CD4-positive, alpha-beta T cell treated with Interleukin-6 at 100 ng/mL for 8 hours (primary cell): ENCODE measurements at regions not wholly inside any gene's neighbourhood (a gene's known extent, or its start where the extent isn't known, plus 50 kb on each side); places are given as distances from the start of the nearest gene placed in this dataset.

Experiments used
- DNase-seq: peaks from one replicate; pipeline ENCODE4 v3.0.0-alpha.2; 2020; ENCODE audit warnings: mixed read lengths, low spot score

- DNase-seq = no peak
Measured at GRCh38 chr7:155216475-155217272, 81.0 kb upstream of the INSIG1 start.

DNA sequence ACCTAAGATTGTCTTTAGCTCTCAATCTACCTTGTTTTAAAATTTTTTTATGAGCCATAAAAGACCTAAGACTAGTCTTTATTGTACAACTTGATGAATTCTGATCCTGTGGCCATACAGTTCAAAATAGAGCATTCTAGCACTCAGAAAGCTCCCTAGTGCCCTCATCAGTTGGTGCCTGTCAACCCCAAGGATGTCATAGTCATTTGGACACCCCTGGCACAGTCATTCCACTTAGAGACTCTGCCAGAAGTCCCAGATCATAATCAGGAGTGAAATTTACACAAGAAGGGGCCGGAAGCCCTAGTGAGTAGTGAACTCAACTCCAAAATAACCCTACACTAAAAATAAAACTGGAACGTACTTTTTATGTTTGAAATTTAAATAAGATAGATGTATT, 80.0 kb upstream of the INSIG1 start:
- DNase-seq = no peak

- DNase-seq = no peak
Measured at GRCh38 chr7:155218276-155219153, 79.2 kb upstream of the INSIG1 start.

DNA sequence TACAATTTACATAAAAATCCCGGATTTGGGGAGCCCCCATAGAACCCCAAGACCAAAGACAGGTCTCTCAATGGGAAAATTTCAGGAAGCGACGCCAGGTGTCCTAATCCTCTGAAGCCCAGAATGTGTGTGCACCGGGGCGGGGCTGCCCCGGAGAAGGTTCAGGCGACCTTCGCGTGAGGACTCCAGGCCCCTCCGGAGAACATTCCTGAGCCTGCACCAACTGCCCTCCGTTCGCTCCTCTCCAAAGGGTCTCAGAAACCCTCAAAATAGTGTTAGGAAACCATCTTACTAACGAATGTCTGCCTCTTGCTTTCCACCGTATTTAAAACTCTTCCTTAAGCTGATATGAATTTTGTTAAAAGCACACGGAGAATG, 78.5 kb upstream of the INSIG1 start:
- DNase-seq = no peak

DNA sequence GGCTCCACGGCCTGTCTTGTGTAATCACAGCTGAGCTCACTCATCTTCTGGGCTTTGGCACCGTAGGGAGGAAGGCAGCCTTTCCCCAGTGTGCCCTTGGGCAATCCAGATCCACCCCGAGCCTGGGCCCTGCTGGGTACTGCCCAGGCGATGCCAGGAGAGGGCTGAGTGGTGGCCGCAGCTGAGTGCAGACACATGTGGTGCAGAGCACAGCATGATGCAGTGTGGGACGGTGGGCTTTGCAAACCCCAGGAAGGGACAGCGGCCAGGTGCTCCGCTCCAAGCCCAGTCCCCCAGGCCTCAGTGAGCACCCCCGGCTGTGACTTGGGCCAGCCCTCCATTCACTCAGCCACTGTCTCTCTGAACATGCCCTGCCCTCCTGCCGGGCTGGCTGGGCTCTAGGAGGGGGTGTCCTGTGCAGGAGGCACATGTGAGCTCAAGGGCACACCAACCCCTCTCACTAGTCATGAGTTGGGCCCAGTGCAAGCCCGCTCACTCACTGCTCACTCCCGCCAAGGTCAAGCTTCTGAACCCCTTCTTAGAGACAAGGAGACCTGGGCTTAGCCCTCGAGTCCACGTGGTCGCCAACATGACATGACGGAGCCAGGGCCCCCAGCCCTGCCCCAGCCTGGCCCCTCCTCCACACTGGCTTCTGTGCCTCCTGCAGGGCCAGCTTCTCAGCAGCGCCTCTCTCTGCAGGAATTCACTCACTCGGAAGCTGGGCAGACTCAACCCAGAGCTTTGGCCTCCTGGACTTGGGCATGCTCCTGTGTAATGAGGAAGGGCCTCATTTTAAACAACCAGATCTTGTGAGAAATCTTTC, 77.5 kb upstream of the INSIG1 start:
- no peak for DNase-seq

- DNase-seq = no peak
Measured at GRCh38 chr7:155220903-155221302, 76.8 kb upstream of the INSIG1 start.

DNA sequence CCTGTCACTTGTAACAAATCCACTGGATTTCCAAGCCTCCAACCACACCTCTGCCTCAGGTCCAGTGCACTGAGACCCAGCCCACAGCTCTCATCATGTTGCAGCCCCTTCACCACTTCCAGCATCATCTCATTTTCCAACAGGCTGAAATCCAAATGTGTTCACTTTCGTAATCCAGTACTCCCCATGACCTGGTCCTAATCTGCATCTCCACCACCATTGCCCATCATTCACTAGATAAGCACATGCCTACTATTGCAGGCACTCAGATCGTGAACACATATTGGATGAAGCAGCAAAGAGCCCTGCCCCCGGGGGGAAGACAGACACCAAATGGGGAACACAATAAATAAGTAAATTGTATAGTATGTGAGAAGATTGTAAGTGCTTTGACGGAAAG, 76.1 kb upstream of the INSIG1 start:
- DNase-seq = no peak

- no peak for DNase-seq
Measured at GRCh38 chr7:155222061-155222460, 75.6 kb upstream of the INSIG1 start.

DNA sequence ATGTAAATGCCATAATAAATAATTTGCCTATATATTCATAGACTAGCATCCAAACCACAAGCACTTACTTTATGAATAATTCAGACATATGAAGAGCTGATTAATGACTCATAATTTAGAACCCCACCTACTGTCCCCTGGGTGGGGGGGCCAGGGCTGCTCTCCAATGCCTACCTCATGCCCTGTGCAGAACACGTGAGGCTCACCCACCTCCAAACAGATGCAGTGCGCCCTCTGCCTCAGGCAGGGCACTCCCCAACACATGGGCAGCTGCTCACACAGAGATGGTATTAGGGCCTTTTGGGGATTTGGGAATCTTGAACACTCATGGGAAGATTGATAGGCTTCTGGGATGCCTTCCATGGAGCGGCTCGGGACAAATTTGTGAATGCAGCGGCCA, 75.1 kb upstream of the INSIG1 start:
- DNase-seq = no peak

DNA sequence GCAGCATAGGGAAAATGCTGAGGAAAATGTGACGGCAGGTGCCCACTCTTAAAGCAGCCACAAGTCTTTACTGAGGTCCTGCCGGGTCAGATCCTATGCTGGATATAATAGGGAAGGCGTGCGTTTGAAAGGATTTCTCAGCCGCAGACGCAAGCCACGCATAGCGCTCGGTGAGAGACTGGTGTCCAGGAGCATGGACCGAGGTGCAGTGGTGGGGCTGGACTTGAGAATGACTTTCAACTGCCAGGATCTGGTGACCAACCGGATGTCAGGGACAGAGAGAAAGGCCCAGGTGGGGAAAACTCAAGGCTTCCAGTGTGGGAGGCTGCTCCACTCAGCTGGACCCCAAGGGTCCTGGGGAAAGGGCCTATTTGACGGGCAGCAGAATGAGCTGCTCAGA, 74.7 kb upstream of the INSIG1 start:
- DNase-seq = no peak

DNA sequence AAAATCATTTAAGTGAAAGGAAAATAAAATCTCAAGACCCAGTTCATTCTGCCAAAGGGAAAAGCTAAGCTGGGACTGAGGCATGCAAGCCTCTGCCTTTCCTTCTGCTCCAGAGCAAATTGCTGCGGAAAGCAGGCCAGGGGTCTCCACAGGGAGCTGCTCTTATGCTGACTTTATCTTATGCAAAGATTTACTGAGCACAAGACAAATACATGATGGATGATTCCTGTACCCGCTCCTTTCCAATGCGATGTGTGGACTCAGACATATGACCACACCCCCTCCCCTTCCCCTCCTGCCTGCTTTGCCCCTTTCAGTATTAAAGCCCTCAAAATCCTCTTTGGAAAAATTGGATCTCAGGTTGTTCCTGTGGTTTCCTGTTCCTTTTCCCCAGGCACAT, 74.2 kb upstream of the INSIG1 start:
- no peak for DNase-seq

DNA sequence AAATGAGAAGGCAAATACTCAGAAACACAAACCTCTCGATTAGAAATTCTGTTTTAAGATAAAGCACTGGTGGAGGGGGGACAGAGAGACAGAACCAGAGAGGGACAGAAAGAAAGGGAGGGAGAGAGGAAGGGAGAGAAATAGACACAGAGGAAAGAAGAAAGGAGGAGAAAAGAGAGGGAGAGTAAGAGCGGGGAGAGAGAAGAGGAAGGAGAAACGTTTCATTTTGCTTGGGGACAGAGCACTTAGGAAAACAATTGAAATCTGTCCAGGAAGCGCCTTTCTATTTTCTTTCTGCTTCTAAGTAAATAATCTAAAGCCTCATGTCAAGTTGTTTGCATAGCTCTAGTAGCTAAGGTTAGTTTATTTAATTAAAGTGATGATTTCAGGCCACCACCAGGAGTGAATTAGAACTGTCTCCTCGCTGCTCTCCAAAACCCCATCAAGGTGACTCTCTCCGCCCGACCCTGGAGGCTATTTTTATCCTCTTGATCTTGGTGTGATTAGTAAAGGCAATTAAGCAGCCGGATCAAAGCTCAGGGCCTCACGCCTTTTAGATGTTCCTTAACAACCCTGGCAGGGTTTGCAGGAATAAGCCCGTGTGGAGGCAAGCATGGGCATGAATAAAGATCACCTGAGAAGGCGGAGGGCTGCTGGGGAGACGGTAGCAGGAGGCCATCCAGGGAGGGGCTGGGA, 73.4 kb upstream of the INSIG1 start:
- DNase-seq = no peak

DNA sequence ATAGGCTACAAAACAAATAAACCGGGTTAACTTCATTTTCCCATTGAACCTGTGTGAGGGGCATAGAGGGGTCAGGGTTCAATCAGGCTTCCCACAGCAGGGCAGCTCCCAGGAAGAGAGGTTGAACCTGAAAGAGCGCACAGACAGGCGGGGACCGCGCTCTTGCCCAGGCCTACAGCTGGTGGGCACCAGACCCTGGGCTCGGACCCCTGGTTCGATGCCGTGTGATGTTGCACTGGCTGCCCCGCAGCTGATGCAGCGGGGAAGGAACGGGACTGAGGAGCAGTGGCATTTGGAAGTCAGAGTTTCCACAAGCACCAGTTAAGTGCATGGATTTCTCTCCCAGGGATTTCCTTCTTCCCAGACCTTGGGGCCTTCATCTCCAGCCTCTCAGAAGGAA, 72.6 kb upstream of the INSIG1 start:
- DNase-seq = no peak

DNA sequence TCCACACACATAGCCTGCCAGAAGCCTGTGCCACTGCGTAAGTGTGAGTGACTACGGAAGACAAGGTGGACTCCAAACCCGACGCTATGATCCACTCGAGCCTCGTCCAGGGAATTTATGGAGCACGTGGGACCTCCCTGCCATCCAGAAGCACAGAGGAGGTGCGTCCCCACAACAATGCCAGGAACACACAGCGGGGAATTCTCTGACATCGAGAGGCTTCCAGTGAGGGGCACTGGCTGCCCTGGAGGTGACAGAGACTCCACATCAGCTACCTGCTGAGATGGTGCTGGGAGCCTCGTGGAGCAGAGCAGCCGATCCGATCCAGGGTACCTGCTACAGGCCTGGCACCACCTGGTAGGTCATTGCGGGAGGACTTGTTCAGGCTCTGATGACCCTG, 72.2 kb upstream of the INSIG1 start:
- DNase-seq = no peak

GRCh38 chr7:155226261-155227003, 71.2 kb upstream of the INSIG1 start:
- DNase-seq = no peak

DNA sequence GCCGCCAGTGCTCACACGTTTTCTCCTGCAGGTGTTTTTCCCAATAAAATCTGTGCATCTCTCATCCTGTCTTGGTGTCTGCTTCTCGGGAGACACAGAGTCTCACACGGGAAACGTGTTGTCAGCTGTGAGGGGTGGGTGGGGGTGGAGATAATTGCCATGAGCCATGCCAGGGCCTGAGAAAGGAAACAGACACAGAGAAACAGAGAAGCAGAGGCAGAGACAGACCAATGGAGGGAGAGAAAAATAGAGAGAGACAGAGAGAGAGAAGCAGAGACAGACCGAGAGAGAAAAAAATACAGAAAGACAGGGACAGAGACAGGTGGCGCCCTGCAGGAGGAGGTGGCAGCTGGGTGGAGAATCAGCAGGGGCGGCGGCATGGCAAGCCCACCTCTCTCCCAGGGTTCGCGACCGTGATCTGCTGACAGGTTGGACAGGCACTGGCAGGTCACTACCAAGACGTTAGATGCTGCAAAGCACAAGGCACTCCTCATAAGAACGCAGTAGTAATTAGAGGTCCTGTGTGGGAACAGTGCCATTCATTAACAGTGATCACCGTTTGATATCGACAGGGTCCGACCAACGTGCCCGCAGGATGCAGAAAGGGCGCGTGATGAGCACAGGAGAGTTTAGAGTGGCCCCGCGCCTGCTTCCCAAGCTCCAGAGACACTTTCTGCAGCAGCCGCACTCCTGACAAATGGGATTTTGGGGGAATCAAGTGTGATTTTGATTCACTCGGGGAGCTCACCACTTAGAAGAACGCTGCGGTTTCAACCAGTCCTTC, 70.5 kb upstream of the INSIG1 start:
- no peak for DNase-seq

- no peak for DNase-seq
Measured at GRCh38 chr7:155227788-155228458, 69.8 kb upstream of the INSIG1 start.

DNA sequence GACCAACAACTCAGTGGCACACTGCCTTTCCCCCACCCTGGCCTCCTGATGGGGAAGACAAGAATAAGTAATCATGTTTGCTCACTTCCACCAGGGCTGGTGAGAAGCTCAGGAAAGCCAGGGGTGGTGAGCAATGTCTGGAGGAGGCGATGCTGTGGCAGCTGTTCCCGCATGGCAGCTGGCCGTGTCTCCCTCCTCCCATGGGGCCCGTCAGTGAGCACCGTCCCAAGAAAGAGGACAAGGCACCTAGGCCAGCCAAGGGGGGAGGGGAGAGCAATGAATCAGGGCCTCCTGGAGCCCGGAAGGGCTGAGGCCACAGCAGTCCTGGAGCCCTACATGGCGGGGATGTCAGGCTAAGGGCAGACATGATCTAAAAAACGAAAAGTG, 69.2 kb upstream of the INSIG1 start:
- no peak for DNase-seq

DNA sequence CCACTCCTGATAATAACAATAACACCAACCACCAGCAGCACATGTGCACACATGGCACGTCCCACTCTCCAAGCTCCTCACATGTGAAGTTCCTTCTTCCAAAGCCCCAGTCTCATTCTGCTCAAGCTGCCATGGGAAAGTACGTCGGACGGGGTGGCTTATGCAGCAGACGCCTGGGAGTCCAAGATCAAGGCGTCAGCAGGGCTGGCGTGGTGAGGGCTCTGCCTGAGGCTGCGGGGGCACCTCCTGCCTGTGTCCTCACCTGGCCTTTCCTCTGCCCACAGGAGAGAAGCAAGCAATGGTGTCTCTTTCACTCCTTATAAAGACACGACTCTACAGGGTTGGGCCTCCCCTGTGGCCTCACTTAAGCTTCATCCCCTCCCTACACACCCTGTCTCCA, 68.8 kb upstream of the INSIG1 start:
- no peak for DNase-seq
